ENCODE measurements at regions not wholly inside any gene's neighbourhood (a gene's known extent, or its start where the extent isn't known, plus 50 kb on each side); places are given as distances from the start of the nearest gene placed in this dataset.

GRCh38 chr1:81672766-81673165, 128.0 kb upstream of the ADGRL2 start:
- Histone ChIP-seq H3K4me3 (replicated peaks in 1 of 3; ENCODE audit: insufficient read depth in 1 of 3, low read depth in 2 of 3, low read length in 3 of 3) (no peak overlapping the region), H3K36me3 (replicated peaks in 1 of 2; ENCODE audit: control insufficient read depth in 1 of 2, insufficient read depth in 2 of 2, low read length in 2 of 2) (no peaks in the 10 kb centered on the region), H3K9ac (ENCODE audit: insufficient read depth, low read depth, low read length) (no peak overlapping the region), H3K27me3 (ENCODE audit: control insufficient read depth in 1 of 2, insufficient read depth in 2 of 2, low read length in 2 of 2) (no peaks in the 10 kb centered on the region; a peak in 1 of 5 replicates), H3K4me1 (ENCODE audit: insufficient read depth, low read length) (no peaks in the 10 kb centered on the region), H3K9me3 (ENCODE audit: low read length) (peaks cover 23% of the 10 kb centered on the region; the same call in 1 of the 2 replicates), H4K20me1 (ENCODE audit: insufficient read depth, low read length) (no peaks in the 10 kb centered on the region), H2AFZ (ENCODE audit: low read length) (no peak overlapping the region), H3K4me2 (ENCODE audit: low read depth, low read length) (no peak overlapping the region), H3K79me2 (ENCODE audit: insufficient read depth, low read length) (no peaks in the 10 kb centered on the region), H3K27ac (ENCODE audit: extremely low read length, insufficient read depth, low read length) (no peak overlapping the region)
- ChIA-PET POLR2A (no interaction called here), CTCF (ENCODE audit: low intra/inter-chr PET ratio, low total read pairs) (no interaction called here)
- in situ Hi-C loops (cut with HindIII; ENCODE audit: extremely low pct_ligation_motif_present, low pct_unique_long_range_greater_than_20kb) = no loop called here
- TF ChIP-seq ATAD3A (CRISPR knock-in tag; IDR thresholded peaks at IDR 0.05) (no peak), PREB (CRISPR knock-in tag; IDR thresholded peaks at IDR 0.05) (no peak)
- FAIRE-seq = no peak
- intact Hi-C loops (cut with micrococcal nuclease; ENCODE audit: unreplicated experiment) = no loop called here
- BruUV-seq (replicated peaks) = no TSS peak
- no peak for DNase-seq (ENCODE audit: low spot score)
- ATAC-seq = no peak

- intact Hi-C loops (cut with micrococcal nuclease; ENCODE audit: unreplicated experiment) (no loop called here), in situ Hi-C loops (cut with HindIII; ENCODE audit: extremely low pct_ligation_motif_present, low pct_unique_long_range_greater_than_20kb) (no loop called here)
- no peak overlapping the region for H3K9ac ChIP-seq (ENCODE audit: insufficient read depth, low read depth, low read length)
- H3K79me2 ChIP-seq (ENCODE audit: insufficient read depth, low read length) = no peaks in the 10 kb centered on the region
- 2% methylated on average over 3 of the region's 3 CpGs for WGBS (ENCODE audit: low lambda C conversion rate)
- DNase-seq (ENCODE audit: low spot score) (no peak), ATAC-seq (no peak), FAIRE-seq (no peak)
- no TSS peak for BruUV-seq (replicated peaks)
- H3K4me2 ChIP-seq (ENCODE audit: low read depth, low read length) = no peak overlapping the region
- H2AFZ ChIP-seq (ENCODE audit: low read length) = no peak overlapping the region
- no peaks in the 10 kb centered on the region for H3K36me3 ChIP-seq (replicated peaks in 1 of 2; ENCODE audit: control insufficient read depth in 1 of 2, insufficient read depth in 2 of 2, low read length in 2 of 2)
- ChIA-PET CTCF (ENCODE audit: low intra/inter-chr PET ratio, low total read pairs) (no interaction called here), POLR2A (no interaction called here)
- H3K27ac ChIP-seq (ENCODE audit: extremely low read length, insufficient read depth, low read length) = no peak overlapping the region
- no peaks in the 10 kb centered on the region; a peak in 1 of 5 replicates for H3K27me3 ChIP-seq (ENCODE audit: control insufficient read depth in 1 of 2, insufficient read depth in 2 of 2, low read length in 2 of 2)
- H3K9me3 ChIP-seq (ENCODE audit: low read length) = peaks cover 18% of the 10 kb centered on the region; the same call in 1 of the 2 replicates
- no peaks in the 10 kb centered on the region for H3K4me1 ChIP-seq (ENCODE audit: insufficient read depth, low read length)
- no peaks in the 10 kb centered on the region for H4K20me1 ChIP-seq (ENCODE audit: insufficient read depth, low read length)
- no peak overlapping the region for H3K4me3 ChIP-seq (replicated peaks in 1 of 3; ENCODE audit: insufficient read depth in 1 of 3, low read depth in 2 of 3, low read length in 3 of 3)
- TF ChIP-seq AHDC1 (CRISPR knock-in tag; IDR thresholded peaks at IDR 0.05; ENCODE audit: borderline replicate concordance) (no peak), ZBTB1 (CRISPR knock-in tag; IDR thresholded peaks at IDR 0.05; ENCODE audit: borderline replicate concordance) (no peak), DNMT3B (CRISPR knock-in tag; conservative IDR thresholded peaks at IDR 0.05) (no peak), ZNF552 (CRISPR knock-in tag; IDR thresholded peaks at IDR 0.05; ENCODE audit: borderline replicate concordance) (no peak), STAG1 (CRISPR knock-in tag; IDR thresholded peaks at IDR 0.05) (no peak), PBX3 (CRISPR knock-in tag; IDR thresholded peaks at IDR 0.05; ENCODE audit: borderline replicate concordance) (no peak), GFI1 (CRISPR knock-in tag; IDR thresholded peaks at IDR 0.05; ENCODE audit: borderline replicate concordance) (no peak), FLYWCH1 (CRISPR knock-in tag; IDR thresholded peaks at IDR 0.05) (no peak), ZNF792 (CRISPR knock-in tag; IDR thresholded peaks at IDR 0.05) (no peak), HOXA9 (CRISPR knock-in tag; IDR thresholded peaks at IDR 0.05; ENCODE audit: borderline replicate concordance) (no peak)
These were observed 129.7 kb upstream of the ADGRL2 start for GRCh38 chr1:81671038-81671437.

Measured in HepG2 (cell line).